Kidney (tissue), 13 donors: ENCODE measurements at regions not wholly inside any gene's neighbourhood (a gene's known extent, or its start where the extent isn't known, plus 50 kb on each side); places are given as distances from the start of the nearest gene placed in this dataset.

Experiments
- DNase-seq, 5 donors: peaks; one replicate each; pipeline ENCODE4 v3.0.0-alpha.2; 2013 to 2020
- FAIRE-seq: peaks from 2 replicates; lab custom pipeline; 2012; peaks lifted over from hg19 to GRCh38; lab: Jason Lieb, UNC
- H3K27ac ChIP-seq, 2 donors: one replicate each; pipeline ENCODE4 v1.7.0; 2013; ENCODE audit warnings: low read depth in 2 of 2, low read length in 2 of 2, inconsistent platforms in 1 of 2
- H3K27me3 ChIP-seq: one replicate; pipeline ENCODE4 v1.7.1; 2013; ENCODE audit warnings: low read length, inconsistent platforms; ENCODE audit not compliant: control insufficient read depth, insufficient read depth
- H3K36me3 ChIP-seq, 3 donors: one replicate each; pipeline versions ENCODE4 v1.7.0 to v1.7.1; 2013; ENCODE audit warnings: low read length in 3 of 3, control low read depth in 1 of 3, inconsistent platforms in 1 of 3; ENCODE audit not compliant: insufficient read depth in 3 of 3, control insufficient read depth in 2 of 3
- H3K4me1 ChIP-seq, 3 donors: one replicate each; pipeline versions ENCODE4 v1.7.0 to v1.7.1; 2013; ENCODE audit warnings: low read length in 3 of 3, inconsistent platforms in 1 of 3, low read depth in 1 of 3; ENCODE audit not compliant: control insufficient read depth in 2 of 3, insufficient read depth in 2 of 3
- H3K4me3 ChIP-seq, 3 donors: one replicate each; pipeline versions ENCODE4 v1.7.0 to v1.8.1; 2013; ENCODE audit warnings: low read length in 3 of 3, control low read depth in 1 of 3, inconsistent platforms in 1 of 3
- H3K9ac ChIP-seq, 3 donors: one replicate each; pipeline versions ENCODE4 v1.7.0 to v1.7.1; 2013; ENCODE audit warnings: low read length in 3 of 3, control low read depth in 1 of 3, inconsistent platforms in 1 of 3
- H3K9me3 ChIP-seq, 3 donors: one replicate each; pipeline versions ENCODE4 v1.7.0 to v1.7.1; 2013; ENCODE audit warnings: low read length in 3 of 3, control low read depth in 1 of 3, inconsistent platforms in 1 of 3; ENCODE audit not compliant: control insufficient read depth in 2 of 3, insufficient read depth in 1 of 3
- intact Hi-C: fragments of 100-400 bp; cut with DNase I; formaldehyde crosslinking; loops from one replicate; pipeline ENCODE4 v1.11.1; 2022
- TF ChIP-seq, protein P1 (sequence below): IDR thresholded peaks from 3 replicates; pipeline ENCODE4 v1.5.1; 2012; ENCODE audit warnings: mild to moderate bottlenecking, moderate library complexity, borderline replicate concordance; ENCODE audit not compliant: insufficient read depth; ENCODE audit errors: extremely low read depth
- donor health status: control.
- donor health status: control.
- donor health status: control.
- donor health status: control.
- donor health status: control.
- donor health status: DM: yes; HTN: yes; CAD: no.
- donor health status: Normal renal cell carcinoma (clear cell type).

DNA sequence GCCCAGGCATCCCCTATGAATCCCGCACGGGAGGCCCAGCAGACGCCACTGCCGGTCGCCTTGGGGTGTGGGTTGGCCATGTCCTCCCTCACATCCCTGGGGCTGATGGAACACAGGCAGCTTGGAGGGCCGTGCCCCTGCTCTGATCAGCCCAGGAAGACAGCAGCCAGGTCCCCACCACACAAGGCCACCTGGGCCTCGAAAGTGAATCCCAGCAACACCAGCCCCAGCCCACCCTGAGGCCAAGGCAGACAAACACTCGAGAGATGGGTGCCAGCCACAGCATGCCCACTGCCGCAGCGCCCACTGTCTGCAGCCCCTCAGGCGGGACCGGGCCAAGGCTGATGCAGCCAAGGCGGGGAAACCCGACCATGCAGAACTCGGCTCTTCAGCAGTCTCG, 85.5 kb downstream of the HMX1 start:
- intact Hi-C loops, result no loop called here
- Histone ChIP-seq H3K9ac (no peak overlapping the region), H3K27me3 (no peaks in the 10 kb centered on the region), H3K27ac (no peak overlapping the region), H3K4me3 (no peak overlapping the region), H3K9me3 (no peaks in the 10 kb centered on the region), H3K36me3 (no peaks in the 10 kb centered on the region), H3K4me1 (no peaks in the 10 kb centered on the region)
- DNase-seq (no peak), FAIRE-seq (no peak)
- TF ChIP-seq, protein P1, sequence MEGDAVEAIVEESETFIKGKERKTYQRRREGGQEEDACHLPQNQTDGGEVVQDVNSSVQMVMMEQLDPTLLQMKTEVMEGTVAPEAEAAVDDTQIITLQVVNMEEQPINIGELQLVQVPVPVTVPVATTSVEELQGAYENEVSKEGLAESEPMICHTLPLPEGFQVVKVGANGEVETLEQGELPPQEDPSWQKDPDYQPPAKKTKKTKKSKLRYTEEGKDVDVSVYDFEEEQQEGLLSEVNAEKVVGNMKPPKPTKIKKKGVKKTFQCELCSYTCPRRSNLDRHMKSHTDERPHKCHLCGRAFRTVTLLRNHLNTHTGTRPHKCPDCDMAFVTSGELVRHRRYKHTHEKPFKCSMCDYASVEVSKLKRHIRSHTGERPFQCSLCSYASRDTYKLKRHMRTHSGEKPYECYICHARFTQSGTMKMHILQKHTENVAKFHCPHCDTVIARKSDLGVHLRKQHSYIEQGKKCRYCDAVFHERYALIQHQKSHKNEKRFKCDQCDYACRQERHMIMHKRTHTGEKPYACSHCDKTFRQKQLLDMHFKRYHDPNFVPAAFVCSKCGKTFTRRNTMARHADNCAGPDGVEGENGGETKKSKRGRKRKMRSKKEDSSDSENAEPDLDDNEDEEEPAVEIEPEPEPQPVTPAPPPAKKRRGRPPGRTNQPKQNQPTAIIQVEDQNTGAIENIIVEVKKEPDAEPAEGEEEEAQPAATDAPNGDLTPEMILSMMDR, result no peak

DNA sequence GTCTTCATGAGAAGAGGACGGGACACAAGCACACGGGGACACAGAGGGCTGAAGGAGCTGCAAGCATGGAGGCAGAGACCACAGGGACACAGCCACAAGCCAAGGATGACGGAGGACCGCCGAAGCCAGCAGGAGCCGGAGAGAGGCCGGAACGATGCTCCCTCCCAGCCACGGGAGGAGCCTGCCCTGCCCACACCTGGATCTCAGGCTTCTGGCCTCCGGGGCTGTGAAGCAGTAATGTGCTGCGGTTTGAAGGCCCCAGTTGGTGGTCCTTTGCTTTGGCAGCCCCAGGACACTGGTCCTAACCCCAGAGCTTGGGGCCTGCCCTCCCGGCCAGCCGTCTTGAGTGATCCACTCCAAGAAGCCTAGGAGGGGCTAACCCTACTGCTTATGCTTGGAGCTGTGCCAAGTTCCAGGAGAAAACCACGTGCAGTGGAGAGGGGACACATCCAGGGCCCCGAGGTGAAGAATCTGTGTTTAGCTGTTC, 85.9 kb downstream of the HMX1 start:
- TF ChIP-seq, protein P1, result no peak
- FAIRE-seq (no peak), DNase-seq (no peak)
- no peak overlapping the region for H3K9ac ChIP-seq
- intact Hi-C loops, result no loop called here
- H3K4me3 ChIP-seq, result no peak overlapping the region
- H3K27ac ChIP-seq, result no peak overlapping the region
- H3K27me3 ChIP-seq, result no peaks in the 10 kb centered on the region
- no peaks in the 10 kb centered on the region for H3K36me3 ChIP-seq
- no peaks in the 10 kb centered on the region for H3K9me3 ChIP-seq
- H3K4me1 ChIP-seq, result no peaks in the 10 kb centered on the region

DNA sequence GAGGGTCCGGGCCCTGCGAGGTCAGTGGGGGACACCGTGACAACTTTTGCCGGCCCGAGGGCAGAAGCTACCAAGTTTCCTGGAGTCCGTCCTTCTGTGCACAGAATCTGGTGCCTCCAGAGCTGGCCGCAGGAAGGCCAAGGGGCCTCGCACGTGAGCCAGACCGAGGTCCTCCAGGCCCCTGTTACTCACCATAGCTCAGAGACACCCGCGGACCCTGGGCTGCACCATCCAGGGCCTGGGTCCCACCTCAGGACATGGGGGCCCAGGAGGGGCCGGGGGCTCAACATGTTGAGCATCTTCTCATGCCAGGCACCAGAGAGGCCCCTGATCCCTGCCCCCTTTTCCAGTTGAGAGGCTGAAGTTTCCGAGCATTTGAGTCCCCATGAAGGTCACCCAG, 87.9 kb downstream of the HMX1 start:
- no peaks in the 10 kb centered on the region for H3K36me3 ChIP-seq
- no peaks in the 10 kb centered on the region for H3K9me3 ChIP-seq
- no peaks in the 10 kb centered on the region for H3K4me1 ChIP-seq
- TF ChIP-seq, protein P1, result no peak
- H3K4me3 ChIP-seq, result no peak overlapping the region
- no peaks in the 10 kb centered on the region for H3K27me3 ChIP-seq
- H3K9ac ChIP-seq, result no peak overlapping the region
- FAIRE-seq (no peak), DNase-seq (no peak)
- H3K27ac ChIP-seq, result no peak overlapping the region
- intact Hi-C loops, result no loop called here

DNA sequence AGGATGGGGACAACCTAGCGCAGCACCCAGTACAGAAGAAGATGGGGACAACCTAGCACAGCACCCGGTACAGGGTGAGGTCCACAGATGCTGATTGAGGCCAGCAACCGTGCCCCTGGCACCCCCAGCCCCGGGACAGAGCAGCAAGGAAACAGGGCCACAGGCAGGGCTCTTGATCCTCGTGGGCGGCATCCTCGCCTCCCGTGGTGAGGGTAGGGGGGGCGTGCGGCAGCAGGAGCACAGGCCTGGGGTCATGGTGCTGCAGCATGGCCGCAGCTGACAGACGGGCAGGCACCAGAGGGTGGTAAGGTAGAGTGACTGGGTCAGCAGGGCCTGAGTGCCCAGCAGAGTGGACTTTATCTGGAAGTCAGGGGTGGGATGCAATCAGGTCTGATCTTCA, 89.5 kb downstream of the HMX1 start:
- no peaks in the 10 kb centered on the region for H3K9me3 ChIP-seq
- intact Hi-C loops, result no loop called here
- no peaks in the 10 kb centered on the region for H3K36me3 ChIP-seq
- H3K27ac ChIP-seq, result no peak overlapping the region
- FAIRE-seq (no peak), DNase-seq (no peak)
- no peaks in the 10 kb centered on the region for H3K4me1 ChIP-seq
- H3K9ac ChIP-seq, result no peak overlapping the region
- TF ChIP-seq, protein P1, result no peak
- no peak overlapping the region for H3K4me3 ChIP-seq
- H3K27me3 ChIP-seq, result no peaks in the 10 kb centered on the region
